HG03097 (cell line): ENCODE measurements at regions not wholly inside any gene's neighbourhood (a gene's known extent, or its start where the extent isn't known, plus 50 kb on each side); places are given as distances from the start of the nearest gene placed in this dataset.
"Not testable (repeated sequence)": the region's sequence is repeated elsewhere in the genome, so short reads cannot be mapped to it uniquely, and the experiment has no call there.

Experiments
- ATAC-seq: cut with Tn5 transposase; IDR thresholded peaks from one replicate; pipeline ENCODE4 v1.9.1; 2021; ENCODE audit not compliant: unreplicated experiment, low FRiP score

DNA sequence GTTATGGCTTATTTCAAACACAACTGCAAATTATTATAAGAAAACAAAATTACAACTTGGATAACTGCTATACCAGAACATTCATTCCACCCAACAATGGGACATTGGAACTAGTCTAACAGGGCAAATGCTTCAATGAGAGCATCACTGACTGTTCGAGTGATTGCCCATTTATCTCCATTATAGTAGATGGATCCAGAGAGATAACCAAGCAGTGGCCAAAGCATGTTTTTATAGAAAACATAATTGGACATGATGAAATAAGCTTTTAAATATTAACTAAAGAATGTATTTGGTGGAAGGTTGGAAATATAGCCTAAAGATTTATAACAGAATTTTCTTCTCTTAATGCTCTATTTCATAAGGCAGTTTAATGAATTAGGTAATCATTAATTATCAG lies 634.8 kb downstream of the NUP35 start:
- no peak for ATAC-seq

DNA sequence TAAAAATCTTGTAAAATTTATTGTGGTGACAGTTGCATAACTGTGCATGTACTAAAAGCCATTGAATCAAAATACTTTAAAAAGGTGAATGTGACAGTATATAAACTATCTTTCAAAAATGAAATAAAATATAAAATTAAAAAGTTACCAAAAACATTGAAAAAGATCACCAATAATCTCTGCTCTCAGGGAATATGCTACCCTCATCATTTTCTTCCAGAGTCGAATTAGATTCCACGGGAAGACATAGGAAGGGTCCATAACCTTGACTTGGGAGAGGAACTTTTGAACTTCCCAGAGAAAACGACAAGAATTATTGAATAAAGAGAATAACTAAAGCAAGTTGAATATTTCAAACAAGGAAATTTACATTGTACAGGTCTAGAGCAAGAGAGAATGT lies 649.5 kb downstream of the NUP35 start:
- no peak for ATAC-seq

DNA sequence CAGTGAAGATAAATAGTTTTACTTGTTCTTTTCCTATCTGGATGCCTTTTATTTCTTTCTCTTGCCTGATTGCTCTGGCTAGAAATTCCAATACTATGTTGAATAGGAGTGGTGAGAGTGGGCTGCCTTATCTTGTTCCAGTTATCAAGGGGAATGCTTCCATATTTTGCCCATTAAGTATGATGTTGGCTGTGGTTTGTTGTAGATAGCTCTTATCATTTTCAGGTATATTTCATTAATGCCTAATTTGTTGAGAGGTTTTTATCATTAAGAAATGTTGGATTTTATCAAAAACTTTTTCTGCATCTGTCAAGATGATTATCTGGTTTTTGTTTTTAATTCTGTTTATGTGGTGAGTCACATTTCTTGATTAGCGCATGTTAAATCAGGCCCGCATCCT lies 655.8 kb downstream of the NUP35 start:
- ATAC-seq: no peak

DNA sequence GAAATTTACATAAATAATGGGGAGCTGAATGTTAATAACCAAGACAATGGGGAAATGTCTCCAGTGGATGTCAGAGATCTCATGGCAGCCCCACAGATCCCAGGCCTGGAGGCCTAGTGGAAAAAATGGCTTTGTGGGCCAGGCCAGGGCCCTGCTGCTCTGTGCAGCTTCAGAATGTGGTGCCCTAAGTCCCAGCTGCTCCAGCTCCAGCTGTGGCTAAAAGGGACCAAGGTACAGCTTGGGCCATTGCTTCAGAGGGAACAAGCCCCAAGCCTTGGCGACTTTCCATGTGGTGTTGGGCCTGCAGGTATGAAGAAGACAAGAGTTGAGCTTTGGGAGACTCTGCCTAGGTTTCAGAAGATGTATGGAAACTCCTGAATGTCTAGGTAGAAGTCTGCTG lies 658.2 kb downstream of the NUP35 start:
- ATAC-seq: no peak

DNA sequence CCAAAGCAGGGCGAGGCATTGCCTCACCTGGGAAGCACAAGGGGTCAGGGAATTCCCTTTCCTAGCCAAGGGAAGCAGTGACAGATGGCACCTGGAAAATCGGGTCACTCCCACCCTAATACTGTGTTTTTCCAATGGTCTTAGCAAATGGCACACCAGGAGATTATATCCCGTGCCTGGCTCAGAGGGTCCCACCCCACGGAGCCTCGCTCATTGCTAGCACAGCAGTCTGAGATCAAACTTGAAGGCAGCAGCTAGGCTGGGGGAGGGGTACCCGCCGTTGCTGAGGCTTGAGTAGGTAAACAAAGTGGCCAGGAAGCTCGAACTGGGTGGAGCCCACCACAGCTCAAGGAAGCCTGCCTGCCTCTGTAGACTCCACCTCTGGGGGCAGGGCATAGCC lies 664.6 kb downstream of the NUP35 start:
- not testable (repeated sequence) for ATAC-seq

DNA sequence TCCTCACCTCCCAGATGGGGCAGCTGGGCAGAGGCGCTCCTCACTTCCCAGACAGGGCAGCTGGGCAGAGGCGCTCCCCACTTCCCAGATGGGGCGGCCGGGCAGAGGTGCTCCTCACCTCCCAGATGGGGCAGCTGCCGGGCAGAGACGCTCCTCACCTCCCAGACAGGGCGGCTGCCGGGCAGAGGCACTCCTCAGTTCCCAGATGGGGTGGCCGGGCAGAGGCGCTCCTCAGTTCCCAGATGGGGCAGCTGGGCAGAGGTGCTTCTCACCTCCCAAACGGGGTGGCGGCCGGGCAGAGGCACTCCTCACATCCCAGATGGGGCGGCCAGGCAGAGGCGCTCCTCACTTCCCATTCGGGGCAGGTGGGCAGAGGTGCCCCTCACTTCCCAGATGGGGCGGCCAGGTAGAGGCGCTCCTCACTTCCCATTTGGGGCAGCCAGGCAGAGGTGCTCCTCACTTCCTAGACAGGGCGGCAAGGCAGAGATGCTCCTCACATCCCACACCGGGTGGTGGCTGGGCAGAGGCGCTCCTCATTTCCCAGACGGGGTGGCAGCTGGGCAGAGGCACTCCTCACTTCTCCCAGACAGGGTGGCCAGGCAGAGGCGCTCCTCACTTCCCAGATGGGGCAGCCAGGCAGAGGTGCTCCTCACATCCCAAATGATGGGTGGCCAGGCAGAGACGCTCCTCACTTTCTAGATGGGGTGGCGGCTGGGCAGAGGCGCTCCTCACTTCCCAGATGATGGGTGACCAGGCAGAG lies 668.1 kb downstream of the NUP35 start:
- not testable (repeated sequence) for ATAC-seq

DNA sequence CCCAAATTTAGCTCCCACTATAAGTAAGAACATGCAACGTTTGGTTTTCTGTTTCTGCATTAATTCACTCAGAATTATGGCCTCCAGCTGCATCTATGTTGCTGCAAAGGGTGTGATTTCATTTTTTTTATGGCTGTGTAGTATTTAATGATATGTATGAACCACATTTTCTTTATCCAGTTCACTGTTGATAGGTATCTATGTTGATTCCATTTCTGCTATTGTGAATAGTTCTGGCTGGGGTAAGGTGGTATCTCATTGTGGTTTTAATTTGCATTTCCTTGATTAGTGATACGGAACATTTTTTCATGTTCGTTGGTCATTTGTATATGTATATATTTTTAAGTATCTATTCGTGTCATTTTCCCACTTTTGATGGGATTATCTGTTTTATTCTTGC lies 674.3 kb downstream of the NUP35 start:
- ATAC-seq: no peak

DNA sequence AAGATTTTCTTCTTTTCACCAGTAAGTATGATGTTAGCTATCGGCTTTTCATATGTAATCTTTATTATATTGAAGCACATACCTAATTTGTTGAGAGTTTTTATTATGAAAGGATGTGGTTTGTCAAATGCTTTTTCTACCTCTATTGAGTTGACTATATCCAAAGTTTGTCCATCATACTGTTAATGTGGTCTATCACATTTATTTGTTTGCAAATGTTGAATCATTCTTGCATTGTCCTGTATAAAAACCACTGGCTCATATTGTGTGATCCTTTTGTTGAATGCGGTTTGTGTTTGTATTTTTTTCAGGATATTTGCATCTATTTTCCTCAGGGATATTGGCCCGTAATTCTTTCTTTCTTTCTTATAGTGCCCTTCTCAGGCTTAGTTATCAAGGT lies 675.5 kb downstream of the NUP35 start:
- no peak for ATAC-seq

DNA sequence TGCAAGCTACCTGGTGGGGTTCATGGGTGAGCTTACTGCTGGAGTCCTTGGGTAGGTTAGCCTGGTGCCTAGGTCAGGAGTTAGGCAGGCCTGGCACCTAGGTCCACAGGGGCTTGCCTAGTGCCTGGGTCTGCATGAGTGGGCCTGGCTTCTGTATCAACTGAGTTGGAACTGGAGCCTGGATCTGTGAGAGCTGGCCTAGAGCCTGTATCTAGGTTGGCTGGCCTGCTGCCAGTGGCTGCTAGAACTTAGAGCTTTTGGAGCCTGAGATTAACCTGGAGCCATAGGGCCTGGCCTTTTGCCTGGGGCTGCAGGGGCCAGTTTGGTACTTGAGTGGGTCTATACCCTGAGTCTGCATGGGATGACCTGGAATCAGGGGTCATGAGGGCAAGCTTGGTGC lies 679.4 kb downstream of the NUP35 start:
- no peak for ATAC-seq

DNA sequence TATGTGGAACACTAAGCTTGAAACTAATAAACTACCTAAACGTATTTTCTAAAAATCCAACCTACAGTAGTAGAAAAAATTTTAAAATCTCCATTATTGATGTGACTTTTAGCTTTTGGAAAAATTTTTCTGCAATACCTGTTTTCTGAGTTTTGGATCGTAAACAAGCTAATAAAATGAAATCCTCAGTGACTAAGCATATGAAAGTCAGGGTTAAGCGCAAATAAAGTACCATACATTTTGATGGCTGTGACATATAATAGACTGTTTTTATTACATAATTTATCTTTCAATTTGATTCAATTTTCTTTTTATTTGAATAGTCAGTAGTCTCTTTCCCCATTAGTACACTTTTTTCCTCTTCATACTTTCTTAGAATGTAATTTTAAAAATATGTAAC lies 683.6 kb downstream of the NUP35 start:
- no peak for ATAC-seq

DNA sequence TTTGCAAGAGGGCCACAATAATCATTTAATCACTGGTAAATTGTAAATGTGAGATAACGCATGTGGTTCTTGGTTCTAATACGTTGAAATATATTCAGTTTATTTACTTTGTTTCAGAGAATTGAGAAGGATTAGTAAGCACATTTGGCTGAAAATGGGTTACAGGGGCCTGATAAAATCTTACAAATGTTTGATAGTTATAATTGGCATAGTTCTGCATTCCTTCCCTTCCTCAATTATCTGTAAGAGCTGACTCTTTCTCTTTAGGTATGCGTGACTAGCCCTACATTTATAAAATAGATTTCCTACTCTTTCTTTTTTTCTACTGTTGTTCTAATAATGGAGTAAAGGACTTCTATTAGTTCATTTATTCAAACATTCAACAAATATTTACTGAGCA lies 685.2 kb downstream of the NUP35 start:
- ATAC-seq: no peak

DNA sequence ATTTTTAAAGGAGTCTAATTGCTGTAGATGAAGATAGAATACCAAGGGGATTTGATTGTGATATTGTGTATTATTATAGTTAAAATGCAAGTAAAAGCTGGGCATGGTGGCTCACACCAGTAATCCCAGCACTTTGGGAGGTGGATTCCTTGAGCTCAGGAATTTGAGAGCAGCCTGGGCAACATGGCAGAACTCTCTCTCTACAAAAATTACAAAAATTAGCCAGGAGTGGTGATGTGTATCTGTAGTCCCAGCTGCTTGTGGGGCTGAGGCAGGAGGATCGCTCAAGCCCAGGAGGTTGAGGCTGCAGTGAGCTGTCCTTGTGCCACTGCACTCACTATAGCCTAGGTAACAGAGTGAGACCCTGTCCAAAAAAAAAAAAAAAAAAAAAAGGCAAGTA lies 687.0 kb downstream of the NUP35 start:
- ATAC-seq: no peak

DNA sequence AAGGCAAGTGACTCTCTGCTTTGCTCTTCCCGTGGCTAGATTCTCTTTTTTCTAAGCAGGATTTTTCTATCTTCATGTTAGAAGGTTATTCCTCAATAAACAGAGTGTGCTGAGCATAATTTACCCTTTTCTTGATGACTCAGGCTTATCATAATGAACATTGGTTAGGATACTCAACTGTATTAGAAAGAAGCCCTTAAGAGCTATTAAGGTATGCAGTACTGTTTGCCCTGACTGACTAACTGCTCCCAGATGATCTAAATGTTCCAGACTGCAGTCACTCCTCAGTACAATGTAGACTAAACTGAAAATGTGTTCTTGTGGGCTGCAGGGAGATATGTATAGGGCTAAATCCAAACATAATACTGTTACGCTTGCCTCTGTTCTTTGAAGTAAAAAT lies 687.8 kb downstream of the NUP35 start:
- ATAC-seq: no peak

DNA sequence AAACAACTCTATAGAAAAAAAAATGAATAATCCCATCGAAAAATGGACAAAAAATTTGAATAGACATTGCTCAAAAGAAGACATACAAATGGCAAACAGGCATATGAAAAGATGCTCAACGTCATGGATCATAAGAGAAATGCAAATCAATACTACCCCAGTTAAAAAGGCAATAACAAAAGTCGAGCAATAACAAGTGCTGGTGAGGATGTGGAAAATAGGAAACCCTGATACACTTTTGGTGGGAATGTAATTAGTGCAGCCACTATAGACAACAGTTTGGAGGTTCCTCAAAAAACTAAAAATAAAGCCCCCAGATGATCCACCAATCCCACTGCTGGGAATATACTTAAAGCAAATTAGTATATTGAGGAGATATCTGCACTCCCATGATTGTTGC lies 701.5 kb downstream of the NUP35 start:
- no peak for ATAC-seq

DNA sequence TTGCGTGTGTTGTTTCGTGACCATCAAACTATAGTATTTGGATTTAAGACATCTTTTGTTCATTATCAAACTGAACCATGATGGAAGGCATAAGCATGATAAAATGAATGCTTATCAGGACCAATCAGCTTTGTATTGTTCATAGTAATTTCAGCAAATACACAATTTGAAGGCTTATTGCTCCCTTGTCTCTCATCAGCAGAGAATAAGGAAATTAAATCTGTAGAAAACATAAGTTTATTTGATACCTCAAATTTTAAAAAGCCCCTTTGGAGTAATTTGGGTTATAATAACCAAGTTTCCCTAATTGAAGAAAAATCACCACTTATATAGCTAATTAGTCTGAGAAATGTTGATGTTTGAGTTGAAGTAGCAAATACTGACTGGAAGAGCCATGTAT lies 705.7 kb downstream of the NUP35 start:
- no peak for ATAC-seq

DNA sequence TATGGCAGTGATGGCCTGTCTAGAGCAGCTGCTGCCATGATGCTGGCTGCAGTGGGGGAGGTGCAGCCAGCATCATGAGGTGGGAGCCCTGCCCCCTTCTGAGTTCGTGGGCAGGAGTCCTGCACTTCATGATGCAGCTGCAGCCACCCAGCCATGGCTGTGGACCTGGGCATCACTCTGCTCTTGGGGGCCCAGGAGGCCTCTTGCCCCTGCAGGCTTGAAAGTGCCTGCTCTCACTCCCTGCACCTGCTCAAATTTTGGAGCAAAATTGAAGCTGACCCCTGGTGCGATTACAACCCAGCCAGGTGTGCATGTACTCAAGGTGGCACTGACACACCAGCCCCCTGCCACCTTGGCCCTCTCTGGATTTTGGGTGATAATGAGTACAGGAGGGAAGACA lies 712.9 kb downstream of the NUP35 start:
- no peak for ATAC-seq

DNA sequence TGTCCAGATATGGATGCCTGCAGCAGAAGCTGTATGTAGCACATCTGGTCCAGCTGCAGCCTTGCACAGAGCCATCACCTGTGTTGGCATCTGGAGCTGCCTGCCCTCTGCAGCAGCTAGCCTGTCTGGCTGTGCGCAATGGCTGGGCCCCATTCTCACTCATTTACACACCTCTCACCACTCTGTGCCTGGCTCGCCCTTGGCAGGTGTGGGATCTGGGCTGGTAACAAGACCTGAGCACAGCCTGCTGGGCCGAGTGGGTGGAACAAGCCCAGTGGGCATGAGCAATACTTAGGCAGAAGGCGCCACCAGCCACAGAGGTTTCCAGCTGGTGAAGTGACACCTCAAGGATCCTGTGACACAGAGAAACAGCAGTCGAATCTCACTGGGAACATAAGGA lies 714.1 kb downstream of the NUP35 start:
- no peak for ATAC-seq

DNA sequence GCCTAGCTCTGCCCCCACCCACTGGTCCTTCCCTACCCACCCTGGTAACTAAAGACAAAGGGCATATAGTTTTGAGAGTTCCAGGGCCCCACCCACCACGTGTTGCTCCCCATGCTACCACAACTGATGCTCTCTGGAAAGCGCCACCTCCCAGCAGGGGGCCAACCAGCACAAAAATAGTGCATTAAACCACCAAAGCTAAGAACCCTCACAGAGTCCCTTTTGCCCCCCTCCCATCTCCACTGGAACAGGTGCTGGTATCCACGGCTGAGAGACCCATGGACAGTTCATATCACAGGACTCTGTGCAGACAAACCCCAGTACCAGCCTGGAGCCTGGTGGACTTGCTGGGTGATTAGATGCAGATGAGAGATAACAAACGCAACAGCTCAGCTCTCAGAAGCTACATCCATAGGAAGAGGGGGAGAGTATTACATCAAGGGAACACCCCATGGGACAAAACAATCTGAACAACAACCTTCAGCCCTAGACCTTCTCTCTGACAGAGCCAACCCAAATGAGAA lies 715.9 kb downstream of the NUP35 start:
- ATAC-seq: no peak

DNA sequence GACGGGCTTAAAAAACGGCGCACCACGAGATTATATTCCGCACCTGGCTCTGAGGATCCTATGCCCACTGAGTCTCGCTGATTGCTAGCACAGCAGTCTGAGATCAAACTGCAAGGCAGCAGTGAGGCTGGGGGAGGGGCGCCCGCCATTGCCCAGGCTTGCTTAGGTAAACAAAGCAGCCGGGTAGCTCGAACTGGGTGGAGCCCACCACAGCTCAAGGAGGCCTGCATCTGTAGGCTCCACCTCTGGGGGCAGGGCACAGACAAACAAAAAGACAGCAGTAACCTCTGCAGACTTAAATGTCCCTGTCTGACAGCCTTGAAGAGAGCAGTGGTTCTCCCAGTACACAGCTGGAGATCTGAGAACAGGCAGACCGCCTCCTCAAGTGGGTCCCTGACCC lies 725.6 kb downstream of the NUP35 start:
- not testable (repeated sequence) for ATAC-seq

DNA sequence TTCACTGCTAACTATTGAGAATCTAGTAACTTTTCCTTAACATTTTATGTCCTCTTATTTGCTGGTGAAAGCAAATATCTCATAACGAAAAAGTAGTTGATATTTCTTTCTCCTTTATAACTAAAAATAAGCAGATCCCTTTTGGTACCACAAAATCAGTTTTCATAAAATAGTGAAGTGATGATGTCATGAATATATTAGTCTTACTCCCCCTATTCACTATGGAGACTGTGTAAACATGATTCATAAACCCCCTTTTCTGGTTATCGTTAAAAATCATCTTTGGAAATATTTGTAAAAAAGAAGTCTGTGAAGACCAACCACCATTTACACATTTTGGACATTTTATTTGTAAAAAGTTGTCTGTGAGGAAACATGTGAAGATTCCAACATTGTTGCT lies 734.9 kb downstream of the NUP35 start:
- no peak for ATAC-seq

DNA sequence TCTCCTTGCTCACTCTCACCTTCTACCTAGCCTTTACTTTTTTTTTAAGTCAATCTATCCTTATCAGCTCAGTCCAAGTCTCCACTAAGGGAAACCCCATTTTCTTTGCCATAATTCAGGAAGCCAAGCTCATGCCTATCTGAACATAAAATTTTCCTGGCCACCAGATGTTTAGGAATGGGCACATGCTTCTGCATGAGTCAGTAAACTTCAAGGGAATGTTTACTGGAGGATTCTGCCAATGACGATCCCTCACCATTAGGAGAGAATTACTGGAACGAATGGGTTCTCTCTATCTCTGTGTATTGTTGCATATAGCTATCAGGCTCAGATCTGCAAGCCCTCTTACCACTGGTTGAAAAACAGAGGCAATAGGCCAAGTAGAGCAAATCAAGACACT lies 731.7 kb upstream of the ZNF804A start:
- ATAC-seq: no peak

DNA sequence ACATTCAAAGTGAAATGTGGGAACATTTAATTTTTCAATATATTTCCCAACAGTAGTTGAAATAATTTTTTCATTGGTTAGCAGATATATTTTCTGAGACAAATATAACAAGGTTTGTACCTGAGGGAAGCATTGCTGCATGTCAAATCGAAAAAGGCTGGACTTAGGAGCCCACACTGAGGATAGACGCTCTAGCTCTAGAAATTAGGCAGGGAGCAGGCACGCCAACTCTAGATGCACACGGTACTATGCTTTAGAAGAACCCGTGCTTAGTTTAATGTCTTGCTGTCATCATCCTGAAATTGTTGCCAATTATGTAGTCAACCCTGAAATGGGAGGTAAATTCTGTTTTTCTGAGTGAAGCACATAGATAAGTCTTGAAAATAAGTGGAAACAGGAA lies 731.1 kb upstream of the ZNF804A start:
- ATAC-seq: no peak

DNA sequence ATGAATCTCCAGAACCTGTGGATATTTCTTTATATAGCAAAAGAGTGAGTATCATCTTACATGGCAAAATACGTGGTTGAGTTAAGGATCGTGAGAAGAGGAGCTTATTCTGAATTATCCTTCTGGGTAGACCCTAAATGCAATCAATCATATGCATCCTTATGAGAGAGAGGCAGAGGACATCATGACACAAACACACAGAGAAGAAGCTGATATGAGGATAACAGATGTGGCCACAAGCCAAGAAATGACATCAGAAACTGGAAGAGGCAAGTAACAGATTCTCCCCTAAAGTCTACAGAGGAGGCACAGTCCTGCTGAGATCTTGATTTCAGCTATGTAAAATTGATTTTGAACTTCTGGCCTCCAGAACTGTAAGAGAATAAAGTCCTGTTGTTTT lies 730.2 kb upstream of the ZNF804A start:
- ATAC-seq: no peak
